HG02610 (cell line): ENCODE measurements at regions not wholly inside any gene's neighbourhood (a gene's known extent, or its start where the extent isn't known, plus 50 kb on each side); places are given as distances from the start of the nearest gene placed in this dataset.
"Not testable (repeated sequence)": the region's sequence is repeated elsewhere in the genome, so short reads cannot be mapped to it uniquely, and the experiment has no call there.

ENCODE experiments used
- ATAC-seq: cut with Tn5 transposase; IDR thresholded peaks from one replicate; pipeline ENCODE4 v1.9.1; 2021; ENCODE audit warnings: mild to moderate bottlenecking, moderate library complexity; ENCODE audit not compliant: unreplicated experiment

DNA sequence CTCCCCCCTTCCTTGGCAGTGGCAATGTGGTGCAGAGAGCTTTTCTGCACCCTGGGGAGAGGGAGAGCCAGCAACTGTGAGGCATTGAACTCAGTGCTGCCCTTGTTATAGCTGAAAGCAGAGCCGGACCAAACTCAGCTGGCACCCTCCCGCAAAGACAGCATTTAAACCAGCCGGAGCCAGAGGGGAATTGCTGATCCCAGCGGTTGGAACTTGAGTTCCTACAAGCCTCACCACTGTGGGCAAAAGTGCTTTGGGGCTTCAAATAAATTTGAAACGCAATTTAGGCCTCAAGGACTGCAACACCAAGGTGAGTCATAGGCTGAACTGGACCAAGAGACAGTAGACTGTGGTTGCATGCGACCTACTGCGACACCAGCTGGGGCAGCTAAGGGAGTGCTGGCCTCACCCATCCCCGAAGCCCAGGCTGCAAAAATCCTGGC, 207.6 kb upstream of the CDKN2B start:
- no peak for ATAC-seq

DNA sequence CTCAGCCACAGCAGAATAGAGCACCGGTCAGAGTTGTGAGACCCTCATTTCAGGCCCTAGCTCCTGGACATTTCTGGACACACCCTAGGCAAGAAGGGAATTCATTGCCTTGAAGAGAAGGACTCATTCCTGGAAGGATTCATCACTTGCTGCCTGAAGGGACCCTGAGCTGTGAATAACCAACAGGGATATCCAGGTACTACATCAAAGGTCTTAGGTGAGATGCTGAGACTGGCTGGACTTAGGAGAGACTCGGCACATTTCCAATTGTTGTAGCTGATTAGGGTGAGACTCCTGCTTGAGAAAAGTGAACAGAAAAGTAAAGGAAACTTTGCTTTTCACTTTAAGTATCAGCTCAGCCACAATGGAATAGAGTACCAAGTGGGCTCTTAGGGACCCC, 208.1 kb upstream of the CDKN2B start:
- ATAC-seq: no peak

DNA sequence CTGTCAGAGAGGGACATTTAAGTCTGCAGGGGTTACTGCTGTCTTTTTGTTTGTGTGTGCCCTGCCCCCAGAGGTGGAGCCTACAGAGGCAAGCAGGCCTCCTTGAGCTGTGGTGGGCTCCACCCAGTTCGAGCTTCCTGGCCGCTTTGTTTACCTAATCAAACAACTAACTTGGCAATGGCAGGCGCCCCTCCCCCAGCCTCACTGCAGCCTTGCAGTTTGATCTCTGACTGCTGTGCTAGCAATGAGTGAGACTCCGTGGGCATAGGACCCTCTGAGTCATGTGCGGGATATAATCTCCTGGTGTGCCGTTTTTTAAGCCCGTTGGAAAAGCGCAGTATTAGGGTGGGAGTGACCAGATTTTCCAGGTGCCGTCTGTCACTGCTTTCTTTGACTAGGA, 216.8 kb upstream of the CDKN2B start:
- ATAC-seq: not testable (repeated sequence)

DNA sequence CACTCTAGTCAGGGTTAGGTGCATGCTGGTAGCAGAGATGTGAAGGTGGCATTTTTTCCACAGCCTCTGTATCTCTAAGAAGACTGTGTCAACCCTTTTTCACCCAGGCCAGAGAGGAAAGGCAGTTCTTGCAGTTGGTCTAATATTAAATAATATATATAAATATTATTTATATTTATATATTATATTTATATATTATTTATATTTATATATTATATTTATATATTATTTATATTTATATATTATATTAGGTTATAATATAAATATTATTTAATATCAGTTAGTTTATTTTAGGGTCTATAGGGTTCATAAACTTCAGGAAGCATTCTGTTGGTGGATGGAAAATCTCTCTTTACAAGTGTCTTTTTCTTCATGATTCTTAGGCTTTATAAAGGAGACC, 218.6 kb upstream of the DMRTA1 start:
- no peak for ATAC-seq

DNA sequence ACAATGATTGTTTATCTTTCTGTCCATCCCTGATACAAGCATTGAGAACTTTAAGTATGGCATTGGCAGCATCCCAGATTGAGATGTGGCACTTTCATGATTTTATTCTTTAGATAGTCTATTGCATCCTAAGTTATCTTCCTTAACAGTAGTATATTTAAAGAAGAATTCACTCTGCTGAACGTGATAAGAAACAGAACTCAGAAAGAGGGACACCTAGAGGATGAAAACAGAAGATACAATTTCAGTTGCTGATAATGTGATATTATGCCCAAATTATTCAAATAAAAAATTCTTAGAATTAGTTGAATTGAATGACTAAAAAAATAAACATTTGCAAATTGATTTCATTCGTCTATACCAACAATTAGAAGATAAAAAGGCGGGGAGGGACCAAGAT, 218.1 kb upstream of the DMRTA1 start:
- no peak for ATAC-seq

DNA sequence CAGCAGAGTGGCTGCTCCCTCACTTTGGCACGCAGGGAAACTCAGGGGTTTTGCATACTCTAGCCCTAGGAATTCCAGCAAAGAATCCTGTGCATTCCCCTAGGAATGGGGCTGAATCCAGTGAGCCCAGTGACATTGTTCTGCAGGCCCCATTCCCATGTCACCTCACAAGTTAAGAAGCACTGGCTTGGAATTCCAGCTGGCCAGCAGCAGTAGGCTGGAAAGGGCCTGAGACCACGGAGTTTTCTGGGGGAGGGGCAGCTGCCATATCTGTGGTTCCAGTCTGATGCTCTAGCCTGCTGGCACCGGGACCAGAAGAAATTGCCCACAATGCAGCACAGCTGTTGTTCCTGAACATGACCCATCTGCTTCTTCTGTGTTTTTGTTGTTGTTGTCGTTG, 217.6 kb upstream of the DMRTA1 start:
- no peak for ATAC-seq

DNA sequence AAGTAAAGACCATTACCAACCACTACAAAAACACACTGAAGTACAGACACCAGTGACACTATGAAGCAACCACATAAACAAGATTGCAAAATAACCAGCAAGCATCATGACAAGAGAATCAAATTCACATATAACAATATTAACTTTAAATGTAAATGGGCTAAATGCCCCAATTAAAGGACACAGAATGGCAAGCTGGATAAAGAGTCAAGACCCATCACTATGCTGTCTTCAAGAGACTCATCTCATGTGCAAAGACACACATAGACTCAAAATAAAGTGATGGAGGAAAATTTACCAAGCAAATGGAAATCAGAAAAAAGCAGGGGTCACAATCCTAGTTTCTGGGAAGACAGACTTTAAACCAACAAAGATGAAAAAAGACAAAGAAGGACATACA, 215.3 kb upstream of the DMRTA1 start:
- ATAC-seq: not testable (repeated sequence)

DNA sequence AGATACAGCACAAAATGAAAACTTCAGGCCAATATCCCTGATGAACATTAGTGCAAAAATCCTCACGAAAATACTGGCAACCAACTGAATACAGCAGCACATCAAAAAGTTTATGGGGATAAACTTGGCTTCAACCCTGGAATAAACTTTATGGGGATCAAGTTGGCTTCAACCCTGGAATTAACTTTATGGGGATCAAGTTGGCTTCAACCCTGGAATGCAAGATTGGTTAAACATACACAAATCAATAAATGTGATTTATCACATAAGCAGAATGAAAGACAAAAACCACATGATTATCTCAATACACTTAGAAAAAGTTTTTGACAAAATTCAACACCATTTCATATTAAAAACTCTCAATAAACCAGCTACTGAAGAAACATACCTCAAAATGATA, 213.7 kb upstream of the DMRTA1 start:
- no peak for ATAC-seq

DNA sequence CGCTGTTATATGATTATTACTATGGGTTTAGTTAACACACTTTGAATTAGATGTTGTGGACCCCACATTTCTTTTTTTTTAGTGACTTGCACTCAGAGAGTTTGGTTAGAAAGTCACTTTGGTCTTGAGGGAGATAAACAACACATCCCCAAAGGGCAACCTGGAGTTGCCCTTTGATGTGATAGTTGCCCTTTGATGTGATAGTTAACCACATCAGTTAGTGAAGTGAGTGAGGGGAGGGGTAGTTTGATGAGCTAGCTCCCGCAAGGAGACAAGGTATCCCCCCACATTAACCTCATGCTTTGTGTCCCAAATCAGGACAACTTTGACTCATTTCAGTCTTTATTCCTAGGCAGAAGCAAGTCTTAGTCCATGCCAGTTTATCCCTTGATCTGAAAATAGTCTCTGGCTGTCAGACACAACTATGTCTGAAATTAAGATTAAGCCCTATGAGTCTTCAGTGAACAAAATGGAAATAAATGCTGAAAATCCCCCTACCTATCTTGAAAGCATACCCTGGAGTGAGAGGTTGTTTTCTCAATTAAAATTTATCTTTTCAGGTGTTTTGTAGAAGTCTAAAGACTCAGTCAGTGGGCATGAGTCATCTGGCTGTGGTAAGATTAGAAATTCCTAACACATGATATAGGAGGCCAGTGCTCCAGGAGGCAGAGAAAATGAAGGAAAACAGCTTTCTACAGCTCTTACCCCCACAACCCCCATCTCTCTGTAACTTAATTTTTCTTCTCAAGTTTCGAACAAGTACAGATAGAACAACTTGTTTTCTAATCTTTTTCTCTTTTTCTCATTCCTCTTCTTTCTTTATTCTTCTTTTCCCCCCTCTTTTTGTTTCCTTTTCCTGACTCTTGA, 208.9 kb upstream of the DMRTA1 start:
- ATAC-seq: no peak

DNA sequence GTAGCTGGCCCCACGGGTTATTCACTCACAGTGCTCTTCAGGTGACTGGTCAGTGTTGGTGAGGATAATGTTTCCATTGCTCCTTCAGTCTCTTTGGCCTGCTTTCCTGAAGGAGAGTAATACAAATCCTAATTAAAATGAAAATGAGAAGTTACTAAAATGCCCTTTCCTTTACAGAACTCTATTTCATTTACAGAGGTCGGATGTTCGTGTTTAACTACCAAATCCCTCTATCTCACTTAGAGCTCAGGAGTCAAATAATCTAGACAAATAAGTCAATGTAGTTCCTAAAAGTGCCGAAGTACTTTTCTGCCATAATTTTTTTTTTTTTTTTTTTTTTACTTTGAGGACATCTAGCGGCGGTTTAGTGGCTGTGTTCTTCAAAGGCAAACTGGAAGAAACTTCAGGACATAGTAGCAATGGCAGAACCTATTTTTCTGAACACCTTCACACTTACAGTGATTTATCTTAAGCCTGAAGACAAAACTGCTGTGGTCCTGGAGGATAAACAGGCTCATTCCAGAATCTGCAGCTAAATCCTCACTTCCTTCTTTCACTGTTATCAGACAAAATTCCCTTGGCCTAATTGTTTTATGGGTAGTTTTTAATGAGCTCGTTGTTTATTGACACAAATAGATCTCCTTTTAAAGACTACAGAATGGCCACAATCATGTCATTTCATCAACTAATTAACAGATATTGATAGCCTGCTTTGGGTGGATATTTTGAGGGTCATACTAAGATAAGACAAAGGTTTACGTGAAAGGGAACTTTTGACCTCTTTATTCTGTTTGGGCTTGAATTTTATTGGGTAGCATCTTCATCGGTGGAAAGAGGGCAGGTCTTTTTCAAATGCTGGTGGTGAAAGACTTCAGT, 207.6 kb upstream of the DMRTA1 start:
- no peak for ATAC-seq

DNA sequence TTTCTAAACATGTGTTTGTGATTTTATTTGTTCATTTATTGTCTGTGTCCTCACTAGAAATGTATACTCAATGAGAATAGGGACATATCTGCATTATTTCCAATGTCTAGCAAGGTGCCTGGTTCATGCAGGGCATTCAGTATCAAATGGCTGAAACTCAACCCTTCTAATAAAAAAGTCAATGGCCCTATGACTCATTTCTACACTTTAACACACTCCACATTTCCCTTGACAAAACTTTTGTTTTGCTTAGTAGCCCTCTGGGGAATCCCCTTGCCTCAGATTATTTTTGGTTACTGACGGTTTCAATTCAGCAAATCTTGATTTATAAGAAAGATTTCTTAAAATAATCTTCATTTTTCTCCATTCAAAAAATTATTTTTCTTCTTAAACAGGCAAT, 206.0 kb upstream of the DMRTA1 start:
- peak; percentile 79 for ATAC-seq

DNA sequence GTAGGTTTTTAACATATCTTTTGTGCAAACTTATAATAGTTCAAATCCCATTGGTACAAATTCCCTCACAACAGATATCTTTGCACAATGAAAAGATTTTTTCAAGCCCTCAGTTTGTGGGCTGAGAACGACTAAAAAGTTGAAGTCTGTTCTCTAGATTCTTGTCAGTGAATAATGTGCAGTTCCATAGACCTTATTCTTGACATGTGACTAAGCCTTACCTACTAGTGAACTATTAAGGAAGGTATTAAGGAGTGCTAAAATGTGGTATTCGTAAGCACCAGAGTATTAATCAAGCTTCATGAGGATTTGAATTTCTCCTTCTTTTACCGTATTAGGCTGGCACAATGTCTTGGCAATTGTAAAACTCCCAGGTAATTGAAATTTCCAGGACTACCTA, 205.6 kb upstream of the DMRTA1 start:
- ATAC-seq: no peak

DNA sequence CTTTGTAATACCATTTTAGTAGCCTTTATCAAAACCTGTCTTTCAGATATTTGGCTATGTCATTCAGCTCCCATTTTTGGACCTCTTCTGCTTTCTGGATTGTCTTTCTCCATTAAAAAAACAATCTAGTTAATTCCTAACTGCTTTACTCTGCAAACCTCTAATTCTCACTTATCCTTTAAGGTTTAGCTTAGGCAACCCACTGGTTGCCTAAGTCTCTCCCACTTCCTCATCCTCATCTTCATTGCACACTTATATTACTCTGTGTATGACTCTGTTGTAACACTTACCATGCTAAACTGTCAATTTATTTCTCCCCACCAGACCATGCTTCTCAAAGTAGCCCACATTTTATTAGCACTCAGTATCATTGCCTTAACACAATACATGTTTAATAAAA, 205.0 kb upstream of the DMRTA1 start:
- no peak for ATAC-seq

DNA sequence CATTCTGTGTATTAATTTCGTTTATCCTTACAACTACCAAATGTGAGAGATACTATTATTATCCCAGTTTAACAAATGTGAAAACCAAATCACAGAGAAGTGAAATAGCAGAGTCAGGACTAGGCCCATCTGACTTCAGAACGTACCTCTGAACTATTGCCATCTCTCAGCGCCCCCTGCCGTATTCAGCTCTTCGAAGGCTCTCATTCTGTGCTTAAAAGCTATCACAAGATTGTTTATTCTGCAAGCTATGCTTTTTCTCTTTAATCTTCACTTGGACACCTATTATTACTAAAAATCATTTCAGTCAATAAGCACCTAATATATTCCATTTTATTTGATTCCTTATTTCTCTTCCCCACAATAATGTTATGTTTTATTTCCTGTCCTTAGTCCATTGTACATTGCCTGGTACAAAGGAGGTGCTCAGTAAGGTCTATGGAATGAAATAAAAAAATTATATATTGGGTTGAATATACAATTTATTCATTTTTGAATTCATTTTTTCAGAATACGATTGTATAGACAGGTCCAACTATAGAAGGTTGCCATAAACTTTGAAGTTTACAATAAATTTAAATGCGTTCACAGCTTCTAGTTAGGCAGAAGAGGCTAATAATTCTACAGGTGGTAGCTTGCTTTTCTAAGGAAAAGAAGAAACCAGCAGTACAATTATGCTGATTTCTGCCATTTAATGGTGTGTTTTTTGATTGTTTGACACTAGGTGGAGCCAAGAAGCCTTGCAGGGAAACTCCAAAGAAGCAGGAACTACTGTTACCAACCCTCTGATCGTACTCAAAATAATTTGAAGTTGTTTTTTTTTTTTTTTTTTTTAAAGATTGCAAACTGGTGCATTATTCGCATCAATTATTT, 202.2 kb upstream of the DMRTA1 start:
- peak; percentile 47 for ATAC-seq

DNA sequence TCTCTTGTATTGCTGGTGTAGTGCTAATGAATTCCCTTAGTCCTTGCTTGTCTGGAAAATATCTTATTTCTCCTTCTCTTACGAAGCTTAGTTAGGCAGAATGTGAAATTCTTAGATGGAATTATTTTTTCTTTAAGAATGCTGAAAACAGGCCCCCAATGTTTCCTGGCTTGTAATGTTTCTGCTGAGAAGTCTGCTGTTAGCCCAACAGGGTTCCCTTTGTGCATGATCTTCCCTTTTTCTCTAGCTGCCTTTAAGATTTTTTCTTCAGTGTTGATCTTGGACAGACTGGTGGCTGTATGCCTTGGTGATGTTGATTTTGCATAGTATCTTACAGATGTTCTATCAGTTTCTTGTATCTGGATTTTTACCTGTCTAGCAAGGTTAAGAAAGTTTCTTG, 191.3 kb upstream of the DMRTA1 start:
- ATAC-seq: no peak

DNA sequence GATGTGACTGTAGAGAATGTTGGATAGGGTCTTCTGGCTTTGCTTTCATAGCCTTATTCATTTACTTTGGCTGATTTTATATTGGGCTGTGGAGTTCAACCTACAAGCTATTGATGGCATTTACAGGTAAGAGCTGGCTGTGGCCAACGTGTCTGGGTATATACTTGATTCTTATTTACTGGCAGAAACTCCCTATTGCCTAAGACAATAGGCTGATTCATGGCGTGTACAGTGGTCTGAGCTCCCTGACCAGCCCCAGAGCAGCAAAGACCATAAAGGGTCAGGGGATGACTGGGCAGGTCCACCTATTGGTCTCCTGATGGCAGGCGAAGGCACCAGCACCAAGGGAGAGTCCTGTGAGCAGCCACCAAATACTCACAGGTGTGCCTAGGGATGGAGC, 190.2 kb upstream of the DMRTA1 start:
- ATAC-seq: no peak

DNA sequence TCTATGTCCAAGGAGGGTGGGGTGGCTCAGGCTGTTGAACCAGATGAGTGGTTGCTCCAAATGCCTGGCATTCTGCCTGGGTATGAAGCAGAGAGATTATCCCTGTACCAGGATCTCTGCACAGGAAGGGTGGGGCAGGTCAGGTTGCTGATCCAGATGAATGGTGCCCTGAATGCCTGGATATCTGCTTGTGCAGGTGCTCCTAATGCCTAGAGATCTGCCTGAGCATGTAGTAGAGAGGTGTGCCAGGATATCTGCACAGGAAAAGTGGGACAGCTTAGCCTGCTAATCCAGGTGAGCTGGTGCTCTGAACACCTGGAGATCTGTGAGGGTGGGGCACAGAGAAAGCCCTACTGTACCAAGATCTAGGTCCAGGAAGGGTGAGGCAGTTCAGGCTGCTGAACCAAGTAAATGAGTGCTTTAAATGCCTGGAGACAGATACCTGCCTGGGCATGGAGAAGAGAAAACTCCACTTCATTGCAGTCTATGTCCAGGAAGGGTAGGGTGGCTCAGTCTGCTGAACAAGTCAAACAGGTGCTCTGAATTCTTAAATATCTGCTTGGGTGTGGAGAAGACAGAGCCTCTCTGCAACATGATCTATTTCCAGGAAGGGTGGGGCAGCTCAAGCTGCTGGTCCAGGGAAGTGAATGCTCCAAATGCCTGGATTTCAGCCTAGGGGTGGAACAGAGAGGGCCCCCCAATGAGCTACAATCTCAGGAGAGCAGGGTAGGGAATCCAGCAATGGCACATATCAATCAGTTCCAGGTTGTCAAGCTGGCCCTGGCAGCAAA, 189.4 kb upstream of the DMRTA1 start:
- no peak for ATAC-seq

DNA sequence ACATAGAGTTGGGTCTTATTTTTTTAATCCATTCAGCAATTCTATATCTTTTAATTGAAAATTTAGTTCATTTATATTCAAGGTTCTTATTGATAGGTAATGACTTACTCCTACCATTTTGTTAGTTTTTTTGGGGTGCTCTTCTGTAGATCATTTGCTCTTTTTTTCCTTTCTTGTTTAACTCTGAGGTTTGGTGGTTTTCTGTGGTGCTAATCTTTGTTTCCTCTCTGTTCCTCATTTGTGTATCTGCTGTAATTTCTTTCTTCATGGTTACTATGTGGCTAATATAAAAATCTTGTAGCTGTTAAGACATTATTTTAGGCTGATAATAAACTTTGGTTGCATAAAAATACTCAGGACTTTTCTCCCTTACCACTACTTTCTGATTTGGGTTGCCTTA, 181.6 kb upstream of the DMRTA1 start:
- ATAC-seq: no peak

DNA sequence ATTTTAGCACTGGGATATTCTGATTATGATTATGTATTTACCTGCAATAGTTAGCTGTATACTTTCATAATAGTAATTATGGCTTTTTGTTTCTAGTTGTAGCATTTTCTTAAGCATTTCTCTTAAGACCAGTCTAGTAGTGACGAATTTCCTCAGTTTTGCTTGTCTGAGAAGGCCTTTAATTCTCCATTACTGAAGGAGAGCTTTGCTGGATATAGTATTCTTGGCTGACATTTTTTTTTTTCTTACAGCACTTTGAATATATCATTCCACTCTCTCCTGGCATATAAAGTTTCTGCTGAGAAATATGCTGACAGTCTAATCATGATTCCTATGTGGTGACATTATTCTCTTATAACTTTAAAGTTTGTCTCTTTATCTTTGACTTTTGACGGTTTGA, 181.1 kb upstream of the DMRTA1 start:
- ATAC-seq: no peak

DNA sequence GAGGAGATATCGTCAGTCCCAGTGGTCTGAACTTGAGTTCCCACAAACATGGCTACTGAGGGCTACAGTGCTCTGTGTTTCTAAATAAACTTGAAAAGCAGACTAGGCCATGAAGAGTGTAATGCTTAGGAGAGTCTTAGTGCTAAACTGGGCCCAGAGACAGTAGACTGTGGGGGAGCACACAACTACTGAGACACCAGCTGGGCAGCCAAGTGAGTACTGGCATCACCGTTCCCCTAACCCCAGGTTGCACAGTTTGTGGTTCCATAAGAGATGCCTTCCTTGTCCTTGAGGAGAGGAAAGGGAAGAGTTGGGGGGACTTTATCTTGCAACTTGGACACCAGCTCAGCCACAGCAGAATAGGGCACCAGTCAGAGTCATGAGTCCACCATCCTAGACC, 172.1 kb upstream of the DMRTA1 start:
- ATAC-seq: no peak
